ENCODE measurements at regions not wholly inside any gene's neighbourhood (a gene's known extent, or its start where the extent isn't known, plus 50 kb on each side); places are given as distances from the start of the nearest gene placed in this dataset.

DNA sequence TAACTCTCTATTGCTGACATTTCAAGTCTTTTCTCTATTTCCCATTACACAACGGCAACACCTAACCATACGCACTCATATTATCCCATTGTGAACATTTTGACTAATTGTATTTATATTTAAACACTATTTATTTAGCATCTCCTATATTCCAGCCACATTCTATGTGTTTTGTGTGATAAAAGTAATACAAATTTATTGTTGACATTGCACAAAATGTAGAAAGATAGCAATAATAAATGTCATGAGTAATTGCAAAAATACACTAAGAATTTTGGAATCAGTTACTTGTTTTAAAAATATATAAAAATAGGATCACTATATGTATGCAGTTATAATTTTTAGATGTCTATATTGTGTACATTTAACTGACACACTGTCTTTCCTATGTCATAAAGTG lies 413.0 kb upstream of the PTPRD start:
- no peak for TF ChIP-seq EZH2 (IDR thresholded peaks at IDR 0.05; ENCODE audit: low read length, unreplicated experiment)
- TF ChIP-seq, protein P1, sequence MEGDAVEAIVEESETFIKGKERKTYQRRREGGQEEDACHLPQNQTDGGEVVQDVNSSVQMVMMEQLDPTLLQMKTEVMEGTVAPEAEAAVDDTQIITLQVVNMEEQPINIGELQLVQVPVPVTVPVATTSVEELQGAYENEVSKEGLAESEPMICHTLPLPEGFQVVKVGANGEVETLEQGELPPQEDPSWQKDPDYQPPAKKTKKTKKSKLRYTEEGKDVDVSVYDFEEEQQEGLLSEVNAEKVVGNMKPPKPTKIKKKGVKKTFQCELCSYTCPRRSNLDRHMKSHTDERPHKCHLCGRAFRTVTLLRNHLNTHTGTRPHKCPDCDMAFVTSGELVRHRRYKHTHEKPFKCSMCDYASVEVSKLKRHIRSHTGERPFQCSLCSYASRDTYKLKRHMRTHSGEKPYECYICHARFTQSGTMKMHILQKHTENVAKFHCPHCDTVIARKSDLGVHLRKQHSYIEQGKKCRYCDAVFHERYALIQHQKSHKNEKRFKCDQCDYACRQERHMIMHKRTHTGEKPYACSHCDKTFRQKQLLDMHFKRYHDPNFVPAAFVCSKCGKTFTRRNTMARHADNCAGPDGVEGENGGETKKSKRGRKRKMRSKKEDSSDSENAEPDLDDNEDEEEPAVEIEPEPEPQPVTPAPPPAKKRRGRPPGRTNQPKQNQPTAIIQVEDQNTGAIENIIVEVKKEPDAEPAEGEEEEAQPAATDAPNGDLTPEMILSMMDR (conservative IDR thresholded peaks at IDR 0.05; ENCODE audit: low read depth, low read length) = no peak
